ENCODE measurements at regions not wholly inside any gene's neighbourhood (a gene's known extent, or its start where the extent isn't known, plus 50 kb on each side); places are given as distances from the start of the nearest gene placed in this dataset.

DNA sequence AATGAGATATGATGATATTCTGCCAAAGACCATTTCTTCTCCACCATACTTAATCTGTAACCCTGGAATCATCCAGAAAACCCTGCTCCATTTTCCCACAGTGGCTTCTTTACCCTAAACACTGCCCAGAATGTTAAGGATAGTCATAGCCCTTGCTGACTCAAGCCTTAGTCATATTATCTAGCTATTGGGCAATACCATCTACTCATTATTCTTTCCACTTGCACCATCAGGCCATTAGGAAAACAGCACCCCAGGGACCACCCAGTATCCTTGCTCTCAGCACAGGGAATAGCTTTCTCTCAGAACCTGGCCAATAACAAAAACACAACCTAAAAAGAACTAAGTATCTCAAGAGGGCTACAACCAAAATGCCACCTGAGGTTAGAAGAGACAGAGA lies 445.7 kb upstream of the SLC14A2 start:
- DNase-seq, result no peak

DNA sequence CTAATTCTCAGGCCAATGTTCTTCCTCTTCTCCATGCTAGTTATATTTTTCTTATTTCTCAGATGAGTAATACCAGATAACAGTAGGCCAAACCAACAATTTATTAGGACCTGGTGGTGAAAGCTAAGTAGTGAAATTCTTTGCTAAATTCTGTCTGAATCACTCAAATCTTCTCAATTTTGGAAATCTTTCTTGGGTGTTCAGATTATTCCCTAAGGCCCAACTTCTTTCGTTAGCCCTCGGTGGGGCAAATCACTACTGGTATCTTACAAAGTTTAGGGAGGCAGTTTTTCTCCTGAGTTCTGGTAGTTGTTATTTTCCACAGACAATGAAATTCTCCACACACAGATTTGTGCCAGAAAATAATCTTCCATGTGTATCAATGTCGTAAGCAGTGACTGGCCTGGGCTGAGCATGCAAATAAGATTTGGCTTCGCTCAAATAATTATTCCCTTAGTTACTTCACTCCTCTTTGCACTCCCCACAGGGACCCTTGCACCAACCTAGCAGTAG lies 443.5 kb upstream of the SLC14A2 start:
- no peak for DNase-seq

GRCh38 chr18:45173327-45173726 lies 441.9 kb upstream of the SLC14A2 start:
- DNase-seq, result no peak

GRCh38 chr18:45173799-45174519 lies 441.3 kb upstream of the SLC14A2 start:
- no peak for DNase-seq

GRCh38 chr18:45174629-45175136 lies 440.6 kb upstream of the SLC14A2 start:
- no peak for DNase-seq

GRCh38 chr18:45175511-45175910 lies 439.8 kb upstream of the SLC14A2 start:
- DNase-seq, result no peak

DNA sequence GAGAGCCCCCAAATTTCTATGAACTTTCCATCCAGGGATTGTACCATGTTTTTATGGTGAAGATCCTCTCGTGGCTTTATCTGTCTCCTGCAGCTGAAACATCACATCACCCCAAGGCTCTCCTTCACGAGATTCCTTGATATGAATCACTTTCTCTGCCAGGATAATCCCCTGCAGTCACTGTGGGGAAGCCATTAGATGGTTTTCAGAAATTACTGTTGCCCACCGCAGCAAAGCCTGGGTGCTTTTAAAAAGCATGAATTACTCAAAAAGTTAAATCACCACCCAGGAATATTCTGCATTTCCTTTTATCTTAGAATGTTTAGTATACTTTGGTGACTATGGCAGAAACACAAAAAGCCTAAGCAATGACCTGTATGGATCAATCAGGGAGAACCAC lies 428.4 kb upstream of the SLC14A2 start:
- DNase-seq, result no peak

DNA sequence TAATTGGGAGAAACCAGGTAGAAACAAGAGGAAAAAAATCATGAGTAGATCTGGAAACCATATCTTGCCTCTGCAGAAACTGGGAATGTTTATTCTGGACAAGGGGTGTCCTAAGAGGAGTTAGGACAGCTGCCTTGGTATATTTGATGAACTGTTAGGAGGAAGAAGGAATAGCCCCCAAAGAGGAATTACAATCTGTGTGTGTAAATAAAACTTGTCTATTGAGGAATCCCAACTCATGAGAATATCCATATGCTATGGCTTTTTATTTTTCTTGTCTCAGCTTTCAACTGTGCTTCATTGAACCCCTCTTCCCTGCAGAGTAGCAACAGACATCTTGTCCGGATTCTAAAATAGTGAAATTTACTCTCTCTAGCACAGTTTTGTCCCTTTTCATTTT lies 423.5 kb upstream of the SLC14A2 start:
- DNase-seq, result no peak

- DNase-seq, result peak; percentile 37 to 73
Observed at GRCh38 chr18:45197526-45197970, 417.7 kb upstream of the SLC14A2 start.

- DNase-seq, result no peak
Observed at GRCh38 chr18:45198526-45198925, 416.8 kb upstream of the SLC14A2 start.

DNA sequence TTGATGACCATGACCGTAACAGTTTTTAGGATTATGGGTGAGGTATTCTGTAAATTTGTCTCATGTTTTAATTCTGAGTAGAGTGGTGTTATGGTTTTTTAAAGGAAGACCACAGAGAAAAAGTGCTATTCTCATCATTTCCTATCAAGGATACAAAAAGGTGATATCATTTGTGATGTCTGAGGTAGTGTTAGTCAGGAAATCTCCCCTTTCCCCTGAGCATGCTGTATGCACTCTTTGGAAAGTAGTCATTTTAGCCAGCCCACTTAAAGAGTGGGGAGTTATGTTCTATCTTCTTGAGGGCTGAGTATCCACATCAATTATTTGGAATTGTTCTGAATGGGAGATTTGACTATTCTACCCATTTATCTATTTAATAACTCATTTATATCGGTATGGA lies 414.2 kb upstream of the SLC14A2 start:
- no peak for DNase-seq

GRCh38 chr18:45201489-45201888 lies 413.8 kb upstream of the SLC14A2 start:
- no peak for DNase-seq

DNA sequence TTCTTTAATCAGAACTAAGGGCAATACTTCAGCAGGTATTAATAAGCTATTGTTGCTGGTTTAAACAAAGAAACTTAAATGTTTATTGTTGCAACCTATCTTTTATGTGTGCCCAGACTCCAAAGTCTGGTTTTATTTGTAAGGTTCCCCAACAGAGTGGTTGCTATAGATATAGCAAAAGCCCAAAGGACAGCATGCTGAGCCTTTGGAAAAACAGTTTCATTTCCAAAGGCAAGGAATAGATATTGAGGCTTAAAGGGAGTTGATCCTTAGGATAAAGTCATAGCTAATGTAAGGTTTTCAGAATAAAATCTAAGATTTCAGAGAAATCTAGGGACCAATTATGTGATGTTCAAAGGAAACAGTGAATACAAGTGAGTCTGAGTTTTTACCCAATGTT lies 413.2 kb upstream of the SLC14A2 start:
- DNase-seq, result no peak

DNA sequence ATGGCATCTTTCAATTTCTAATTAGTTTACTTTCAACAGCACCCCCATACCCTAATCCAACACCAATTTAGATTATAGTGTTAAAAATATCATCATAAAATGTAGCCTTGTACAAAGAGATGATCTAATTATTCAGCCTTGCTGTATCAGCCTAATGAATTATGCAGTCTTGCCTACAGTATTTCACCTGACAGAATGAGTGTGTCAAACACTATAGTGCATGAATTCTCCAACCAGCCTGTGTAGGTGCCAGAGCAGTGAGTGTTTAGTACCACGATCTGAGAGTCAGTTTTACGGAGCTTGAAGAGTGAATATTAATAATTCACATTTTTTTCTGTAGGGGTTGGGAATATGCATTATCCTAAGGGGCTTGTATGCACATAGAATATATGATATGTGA lies 411.6 kb upstream of the SLC14A2 start:
- no peak for DNase-seq

GRCh38 chr18:45207328-45207727 lies 407.9 kb upstream of the SLC14A2 start:
- no peak for DNase-seq

DNA sequence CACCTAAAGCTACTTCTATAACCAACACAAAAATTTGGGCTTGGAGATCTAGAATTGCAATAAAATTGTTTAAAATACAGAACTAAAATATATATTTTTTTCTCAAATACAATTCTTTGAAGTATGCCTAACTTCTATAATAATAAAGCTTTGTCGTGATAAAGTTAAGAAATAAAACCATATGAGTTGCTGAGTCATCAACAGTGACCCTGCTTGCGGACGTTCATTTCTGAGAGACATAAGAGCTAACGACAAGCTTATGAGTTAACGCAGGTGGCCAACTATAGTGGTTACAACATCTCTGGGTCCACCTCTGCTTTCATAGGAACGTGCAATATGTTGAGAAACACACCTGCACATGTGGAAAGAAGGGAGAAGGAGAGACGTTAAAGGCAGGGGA lies 407.1 kb upstream of the SLC14A2 start:
- no peak for DNase-seq

GRCh38 chr18:45212181-45213039 lies 402.9 kb upstream of the SLC14A2 start:
- peak; percentile 58 to 68 for DNase-seq

DNA sequence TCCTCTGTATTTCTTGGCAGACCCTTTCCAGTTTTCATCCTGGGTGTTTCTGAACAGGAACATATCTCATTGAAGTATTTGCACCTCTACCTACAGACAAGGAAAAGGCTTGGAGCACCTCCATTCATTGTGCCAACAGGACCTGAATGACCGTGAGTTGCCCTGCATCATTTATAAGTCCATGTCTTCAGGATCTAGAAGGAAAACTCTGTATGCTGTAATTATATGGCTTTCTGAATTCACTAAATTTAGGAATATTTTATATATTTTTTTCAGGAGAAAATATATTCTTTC lies 402.3 kb upstream of the SLC14A2 start:
- DNase-seq, result no peak

GRCh38 chr18:45218436-45218835 lies 396.8 kb upstream of the SLC14A2 start:
- DNase-seq, result no peak

- no peak for DNase-seq
Observed at GRCh38 chr18:45221363-45221762, 393.9 kb upstream of the SLC14A2 start.

DNA sequence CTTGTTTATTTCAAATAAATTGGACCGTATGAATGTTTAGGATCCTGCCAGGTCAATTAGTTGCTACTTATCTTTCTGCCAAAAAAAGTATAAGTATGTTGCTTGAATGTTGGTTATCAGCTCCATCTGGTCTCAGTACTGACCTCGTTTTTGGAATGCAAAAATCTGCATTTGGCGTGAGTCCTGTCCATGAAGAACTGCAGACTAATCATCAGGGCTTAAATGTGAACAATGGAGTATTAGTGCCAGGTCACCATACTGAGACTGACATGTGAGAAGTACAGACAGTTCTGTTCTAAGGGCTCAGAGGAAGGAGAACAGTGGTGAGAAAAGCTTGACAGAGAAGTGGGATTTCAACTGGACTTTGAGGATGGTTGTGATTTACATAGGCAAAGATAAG lies 393.1 kb upstream of the SLC14A2 start:
- DNase-seq, result no peak

DNA sequence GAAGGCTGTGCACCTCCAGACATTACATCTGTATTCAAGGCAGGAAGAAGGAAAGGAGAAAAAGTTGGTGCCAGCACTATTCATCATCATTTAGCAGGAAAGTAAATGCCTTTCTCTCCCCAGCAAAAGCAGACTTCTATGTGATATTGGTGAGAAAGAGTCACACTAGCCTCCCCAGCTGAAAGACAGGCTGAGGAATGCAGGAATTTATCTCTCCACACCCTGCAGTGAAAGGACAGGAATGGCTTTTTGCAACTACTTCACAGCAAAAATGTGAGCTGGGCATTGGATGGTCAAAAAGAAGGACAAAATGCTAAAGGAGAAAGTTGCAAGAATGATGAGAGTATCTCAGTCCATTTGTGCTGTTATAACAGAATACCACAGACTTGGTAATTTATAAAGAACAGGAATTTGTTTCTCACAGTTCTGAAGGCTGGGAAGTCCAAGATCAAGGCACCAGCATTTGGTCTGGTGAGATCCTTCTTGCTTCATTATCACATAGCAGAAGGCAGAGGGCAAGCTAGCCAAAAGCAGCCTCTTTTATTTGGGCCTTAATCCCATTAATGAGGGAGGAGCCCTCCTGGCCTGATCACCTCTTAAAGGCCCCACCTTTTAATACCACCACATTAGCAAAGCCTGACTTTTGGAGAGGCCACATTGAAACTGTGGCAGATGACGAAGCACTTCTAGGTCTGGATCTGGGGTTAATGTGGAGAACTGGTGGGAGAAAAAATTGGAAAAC lies 388.1 kb upstream of the SLC14A2 start:
- no peak for DNase-seq

DNA sequence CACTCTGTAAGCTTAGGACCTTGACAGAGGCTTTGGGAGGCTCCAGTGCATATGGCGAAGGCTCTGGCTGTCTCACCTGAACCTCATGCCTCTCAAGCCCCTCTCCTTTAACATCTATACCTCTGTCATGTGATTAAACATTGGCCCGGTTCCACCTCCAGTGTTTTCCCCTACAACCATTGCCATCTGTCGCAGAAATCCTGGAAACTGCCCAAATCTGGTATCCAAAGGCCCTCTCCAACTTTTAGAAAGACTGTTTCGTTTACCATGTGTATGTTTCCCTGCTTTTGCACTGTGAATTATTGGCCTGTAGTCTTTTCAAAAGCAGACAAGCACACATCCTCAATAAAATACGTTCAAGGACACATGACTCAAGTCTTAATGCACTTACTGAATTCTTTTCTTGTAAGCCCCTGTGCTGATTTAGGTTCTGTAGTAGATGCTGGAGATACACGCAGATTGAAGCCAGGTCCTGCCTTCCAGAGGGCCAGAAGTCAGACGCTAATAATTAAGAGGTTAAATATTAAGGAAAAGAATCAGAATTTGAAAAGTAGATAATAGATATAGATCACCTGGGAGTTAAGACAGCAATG lies 386.4 kb upstream of the SLC14A2 start:
- no peak for DNase-seq

Measured in NCI-H187 (cell line).